ENCODE measurements at regions not wholly inside any gene's neighbourhood (a gene's known extent, or its start where the extent isn't known, plus 50 kb on each side); places are given as distances from the start of the nearest gene placed in this dataset.

DNA sequence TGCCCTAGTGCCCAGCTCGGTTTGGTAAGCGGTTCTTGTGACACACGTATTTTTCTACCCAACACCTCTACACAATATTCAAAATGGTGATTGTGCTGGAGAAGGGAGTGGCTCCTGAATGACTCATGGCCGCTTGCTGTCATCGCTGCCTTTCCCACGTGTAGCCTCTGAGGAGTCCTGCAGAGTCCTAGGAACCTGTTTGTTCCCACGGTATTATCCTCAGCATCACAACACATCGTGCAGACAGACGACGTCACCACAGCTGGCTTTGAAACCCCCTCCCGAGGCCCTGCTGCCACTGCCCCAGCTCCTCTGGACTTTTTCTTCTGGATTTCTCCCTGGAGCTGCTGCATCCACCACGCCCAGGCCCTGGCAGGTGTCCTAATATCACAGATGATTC lies 353.5 kb downstream of the SMOC2 start:
- no peak overlapping the region for H3K4me3 ChIP-seq (ENCODE audit: low read length)
- TF ChIP-seq ZNF274 (IDR thresholded peaks at IDR 0.05; ENCODE audit: low read depth, low read length): no peak

DNA sequence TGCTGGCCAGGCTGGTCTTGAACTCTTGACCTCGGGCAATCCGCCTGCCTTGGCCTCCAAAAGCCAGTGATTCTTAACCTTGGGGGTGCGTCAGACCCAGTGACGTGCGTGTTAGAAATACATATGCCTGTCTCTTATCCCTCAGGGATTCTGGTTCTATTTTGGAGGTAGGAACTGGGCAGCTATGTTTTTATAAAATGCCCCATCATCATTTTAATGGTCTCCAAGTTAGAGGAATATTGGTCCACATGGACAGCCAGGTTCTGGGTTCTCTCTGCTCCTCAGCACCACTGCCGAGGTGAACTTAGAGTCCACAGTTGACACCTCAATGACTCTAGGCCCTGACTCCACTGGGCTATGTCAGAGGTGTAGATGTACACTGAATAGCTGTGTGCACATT lies 352.7 kb downstream of the SMOC2 start:
- no peak for TF ChIP-seq ZNF274 (IDR thresholded peaks at IDR 0.05; ENCODE audit: low read depth, low read length)
- no peak overlapping the region for H3K4me3 ChIP-seq (ENCODE audit: low read length)

DNA sequence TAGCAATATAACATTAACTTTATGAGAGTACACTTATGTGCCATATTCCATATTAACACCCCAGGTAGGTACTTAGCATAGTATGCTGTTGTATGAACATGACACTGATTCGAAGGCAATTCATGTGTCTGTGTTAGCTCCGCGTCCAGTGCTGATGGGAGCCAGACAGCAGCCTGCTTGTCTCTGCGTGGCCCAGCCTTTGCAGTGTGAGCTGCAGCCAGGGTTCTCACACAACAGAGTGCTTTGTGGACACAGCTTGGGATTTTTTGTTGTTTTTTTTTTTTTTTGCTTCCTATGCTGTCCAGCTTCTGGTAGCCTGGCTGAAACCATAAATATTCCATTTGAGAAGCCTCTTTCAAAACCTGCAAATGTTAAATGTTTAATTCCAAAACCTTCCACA lies 350.9 kb downstream of the SMOC2 start:
- no peak overlapping the region for H3K4me3 ChIP-seq (ENCODE audit: low read length)
- TF ChIP-seq ZNF274 (IDR thresholded peaks at IDR 0.05; ENCODE audit: low read depth, low read length): no peak

DNA sequence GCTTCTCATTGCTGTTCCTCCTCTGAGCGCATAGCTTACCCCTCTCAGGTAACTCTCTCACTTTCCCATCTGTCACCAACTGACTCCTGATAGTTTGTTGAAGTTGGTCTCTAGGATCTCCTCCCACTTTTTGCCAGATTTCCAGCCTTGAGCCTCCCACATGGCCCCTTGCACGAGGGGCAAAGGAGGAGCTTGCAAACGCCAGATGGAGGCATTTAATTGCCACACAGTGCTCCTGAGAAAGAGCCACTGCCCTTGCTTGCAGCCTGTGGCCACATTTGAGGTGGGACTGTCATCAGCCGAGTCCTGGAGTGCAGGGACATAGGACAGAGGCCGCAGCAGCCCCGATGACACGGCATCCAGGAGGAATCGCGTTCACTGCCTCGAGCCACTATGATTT lies 348.7 kb downstream of the SMOC2 start:
- H3K4me3 ChIP-seq (ENCODE audit: low read length): no peak overlapping the region
- TF ChIP-seq ZNF274 (IDR thresholded peaks at IDR 0.05; ENCODE audit: low read depth, low read length): no peak

DNA sequence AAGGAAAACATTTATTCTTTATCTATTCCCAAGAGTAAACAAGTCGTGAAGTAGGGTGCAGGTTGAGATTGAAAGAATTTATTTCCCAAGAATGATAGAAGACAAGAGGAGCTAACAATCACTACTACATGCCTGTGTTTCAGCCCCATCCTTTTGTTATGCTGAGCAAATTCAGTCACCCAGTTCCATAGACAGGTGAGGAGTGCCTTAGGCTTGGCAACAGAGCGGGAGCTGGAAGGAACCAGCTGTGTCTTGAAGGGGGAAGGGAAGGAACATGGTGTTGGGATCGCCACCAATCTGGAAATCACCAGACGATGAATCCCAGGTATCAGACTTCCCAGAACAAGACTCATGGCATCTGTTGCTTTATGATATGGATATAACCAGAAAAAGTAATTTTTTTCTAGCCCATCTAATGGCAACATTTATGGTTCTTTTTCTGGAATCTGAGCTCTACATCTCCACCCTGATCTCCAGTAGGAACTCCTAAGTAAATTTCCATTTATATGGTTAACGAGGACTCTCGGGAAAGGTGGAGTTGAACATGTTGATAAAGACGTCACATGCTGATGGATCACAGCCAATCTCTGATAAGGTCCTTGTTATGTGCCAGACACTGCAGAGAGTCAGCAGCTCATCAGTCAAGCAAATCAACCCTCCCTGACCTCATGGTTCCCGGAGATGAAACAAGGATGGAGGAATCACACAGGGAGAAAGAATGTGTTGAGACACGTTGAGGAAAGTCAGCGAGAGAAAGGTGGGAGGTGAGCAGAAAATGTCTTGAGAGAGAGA lies 344.9 kb downstream of the SMOC2 start:
- no peak for TF ChIP-seq ZNF274 (IDR thresholded peaks at IDR 0.05; ENCODE audit: low read depth, low read length)
- H3K4me3 ChIP-seq (ENCODE audit: low read length): no peak overlapping the region

DNA sequence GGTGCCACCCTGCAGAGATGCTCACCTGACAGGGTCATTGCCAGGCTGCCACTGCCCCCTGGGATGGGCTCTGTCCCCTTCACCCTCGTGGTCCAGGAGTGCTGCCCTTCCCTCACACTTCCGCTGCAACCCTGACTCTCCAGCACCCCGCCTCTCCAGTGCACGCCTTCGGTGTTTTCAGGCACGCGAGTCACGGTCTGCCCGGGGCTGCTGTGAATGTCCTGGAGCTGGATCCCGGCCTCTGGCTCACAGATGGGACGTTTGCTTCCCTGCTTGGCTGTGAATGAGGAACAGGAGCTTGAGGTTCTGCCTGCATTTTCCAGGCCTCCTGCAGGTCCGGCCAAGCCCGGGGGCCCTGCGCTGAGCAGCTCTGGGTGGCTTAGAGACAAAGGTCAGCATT lies 343.4 kb downstream of the SMOC2 start:
- no peak overlapping the region for H3K4me3 ChIP-seq (ENCODE audit: low read length)
- TF ChIP-seq ZNF274 (IDR thresholded peaks at IDR 0.05; ENCODE audit: low read depth, low read length): no peak

DNA sequence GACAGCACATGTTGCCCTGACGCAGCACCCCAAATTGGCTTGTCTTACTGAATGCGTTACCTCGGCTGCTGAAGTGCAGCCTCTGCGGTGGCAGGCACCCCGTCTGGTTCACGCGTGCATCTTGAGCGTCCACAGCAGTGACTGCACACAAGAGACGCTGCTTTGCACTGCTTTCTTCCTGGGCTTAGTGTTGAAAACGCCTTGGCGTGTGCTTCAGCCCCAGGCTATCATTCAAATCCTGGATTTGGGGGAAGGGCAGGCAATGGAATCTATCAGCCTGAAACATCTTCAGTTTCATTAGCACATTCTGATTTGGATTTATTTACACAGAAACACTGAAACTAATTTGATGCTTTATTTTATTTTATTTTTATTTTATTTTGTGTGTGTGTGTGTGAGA lies 342.7 kb downstream of the SMOC2 start:
- TF ChIP-seq ZNF274 (IDR thresholded peaks at IDR 0.05; ENCODE audit: low read depth, low read length): no peak
- no peak overlapping the region for H3K4me3 ChIP-seq (ENCODE audit: low read length)

DNA sequence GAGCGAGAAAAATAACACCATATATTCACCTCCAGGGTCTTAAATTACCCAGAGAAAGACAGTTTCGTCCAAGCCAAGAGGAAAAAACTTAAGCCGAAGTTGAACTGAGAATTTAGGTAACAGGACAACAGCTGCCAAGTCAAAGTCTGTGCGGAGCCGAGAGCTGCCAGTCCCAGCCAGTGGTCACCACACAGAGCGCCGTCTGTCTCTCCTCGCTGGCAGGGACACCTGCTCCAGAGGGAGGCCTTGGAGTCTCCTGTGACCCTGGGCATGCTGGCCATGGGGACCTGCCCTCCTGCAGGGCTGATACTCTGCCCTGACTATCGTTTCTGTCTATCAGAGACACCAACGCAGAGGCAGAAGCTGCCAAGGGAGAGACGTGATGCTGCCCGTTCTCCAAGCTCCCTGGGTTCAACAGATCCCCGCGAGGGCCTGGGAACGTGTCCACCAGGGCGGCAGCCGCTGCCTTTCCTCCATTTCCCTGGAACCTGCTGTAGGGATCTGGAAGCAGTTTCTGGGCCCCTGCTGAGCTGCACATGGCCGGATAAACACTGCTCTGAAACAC lies 341.3 kb downstream of the SMOC2 start:
- TF ChIP-seq ZNF274 (IDR thresholded peaks at IDR 0.05; ENCODE audit: low read depth, low read length): no peak
- H3K4me3 ChIP-seq (ENCODE audit: low read length): no peak overlapping the region

DNA sequence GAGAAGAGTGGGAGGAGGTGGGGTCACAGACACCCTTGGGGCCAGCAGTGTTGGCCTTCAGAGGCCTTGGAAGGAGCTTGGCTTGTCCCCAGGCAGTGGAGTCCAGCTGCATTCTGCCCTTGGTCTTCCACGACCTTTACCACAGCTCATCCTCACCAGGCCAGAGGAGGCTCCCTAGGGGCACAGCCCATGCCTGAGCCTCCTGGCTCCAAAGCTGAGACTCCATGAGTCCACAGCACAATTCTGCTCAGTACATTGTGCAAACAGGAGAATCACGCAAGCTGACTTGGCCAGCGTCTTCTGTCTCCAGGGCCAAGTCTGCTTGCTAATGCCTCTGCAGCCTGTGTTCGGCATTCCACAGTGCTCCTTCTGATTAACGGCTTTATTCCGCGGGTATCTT lies 337.2 kb downstream of the SMOC2 start:
- no peak overlapping the region for H3K4me3 ChIP-seq (ENCODE audit: low read length)
- TF ChIP-seq ZNF274 (IDR thresholded peaks at IDR 0.05; ENCODE audit: low read depth, low read length): no peak

DNA sequence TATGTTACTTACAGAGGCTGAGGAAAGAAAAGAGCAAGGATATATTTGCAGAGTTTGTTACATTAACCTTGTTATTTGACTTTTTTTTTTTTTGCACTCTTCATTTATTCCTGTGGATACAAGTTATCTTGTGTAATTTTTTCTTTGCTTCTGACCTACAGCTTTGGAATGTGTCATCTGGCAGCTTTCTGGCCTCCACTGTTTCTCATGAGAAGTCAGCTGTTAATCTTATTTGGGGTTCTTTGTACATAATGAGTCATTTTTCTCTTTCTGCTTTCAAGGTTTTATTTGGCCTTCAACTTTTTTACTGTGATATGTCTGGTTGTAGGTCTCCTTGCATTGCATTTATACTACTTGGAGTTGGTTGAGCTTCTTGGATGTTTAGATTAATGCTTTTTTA lies 333.4 kb downstream of the SMOC2 start:
- H3K4me3 ChIP-seq (ENCODE audit: low read length): no peak overlapping the region
- no peak for TF ChIP-seq ZNF274 (IDR thresholded peaks at IDR 0.05; ENCODE audit: low read depth, low read length)

DNA sequence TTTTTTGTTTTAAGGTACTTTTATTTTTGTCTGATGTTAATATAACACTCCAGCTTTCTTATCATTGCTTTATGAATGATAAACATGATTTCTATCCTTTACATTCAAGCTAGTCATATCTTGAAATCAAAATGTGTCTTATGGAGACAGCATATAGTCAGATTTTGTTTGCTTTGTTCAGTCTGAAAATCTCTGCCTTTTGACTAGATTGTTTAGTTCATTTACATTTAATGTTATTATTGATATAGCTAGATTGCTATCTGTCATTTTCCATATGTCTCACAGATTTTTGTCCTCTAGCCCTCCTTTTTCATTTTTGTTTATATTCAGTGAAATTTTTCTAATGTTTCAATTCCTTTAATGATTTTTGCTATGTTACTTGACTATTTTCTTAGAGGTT lies 332.8 kb downstream of the SMOC2 start:
- no peak for TF ChIP-seq ZNF274 (IDR thresholded peaks at IDR 0.05; ENCODE audit: low read depth, low read length)
- H3K4me3 ChIP-seq (ENCODE audit: low read length): no peak overlapping the region

DNA sequence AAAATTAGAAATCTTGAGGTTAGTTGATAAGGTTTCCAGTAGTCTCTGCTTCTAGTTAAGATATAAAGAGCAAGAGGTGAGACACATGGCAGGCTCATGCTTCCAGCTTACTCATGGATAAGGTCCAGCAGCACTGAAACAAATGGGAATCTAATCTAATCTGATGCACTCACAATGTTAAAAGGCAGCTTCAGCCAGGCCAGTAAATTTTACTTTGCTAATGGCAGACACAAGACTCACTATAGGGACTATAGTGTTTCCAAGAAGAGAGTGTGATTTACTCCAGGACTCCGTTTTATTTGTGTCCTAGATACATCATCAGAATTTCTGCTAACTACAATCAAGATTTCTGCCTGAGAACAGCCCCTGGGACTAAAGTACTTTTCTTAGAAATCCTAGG lies 324.8 kb downstream of the SMOC2 start:
- TF ChIP-seq ZNF274 (IDR thresholded peaks at IDR 0.05; ENCODE audit: low read depth, low read length): no peak
- no peak overlapping the region for H3K4me3 ChIP-seq (ENCODE audit: low read length)

DNA sequence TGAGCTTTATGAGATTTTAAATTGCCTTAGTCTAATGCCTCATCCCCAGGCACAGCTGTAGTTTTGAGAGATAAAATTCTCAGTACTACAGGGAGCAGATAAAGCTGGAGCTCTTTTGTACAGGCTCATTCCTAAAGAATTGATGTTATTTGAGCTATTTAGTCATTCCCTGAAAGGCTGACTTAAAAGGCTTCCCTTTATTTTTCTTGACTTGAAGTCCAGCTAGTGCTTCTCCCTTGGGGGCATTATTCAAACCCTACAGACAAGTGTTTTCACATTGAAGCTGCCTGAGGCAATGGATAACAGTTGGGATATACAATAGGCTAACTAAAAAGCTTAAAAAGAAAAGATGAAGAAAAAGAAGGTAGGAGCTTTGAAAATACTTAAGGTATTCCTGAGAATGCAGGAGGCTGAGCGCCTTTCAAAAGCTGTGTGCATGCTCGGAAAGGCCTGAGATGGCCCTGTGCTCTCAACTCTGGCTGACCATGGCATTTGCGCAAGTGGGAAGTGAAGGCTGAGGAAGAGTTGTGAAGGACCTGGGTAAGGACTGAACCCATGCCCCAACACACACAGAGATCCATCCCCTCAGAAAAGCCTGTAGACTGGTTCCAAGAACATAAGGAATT lies 315.1 kb downstream of the SMOC2 start:
- no peak for TF ChIP-seq ZNF274 (IDR thresholded peaks at IDR 0.05; ENCODE audit: low read depth, low read length)
- no peak overlapping the region for H3K4me3 ChIP-seq (ENCODE audit: low read length)

DNA sequence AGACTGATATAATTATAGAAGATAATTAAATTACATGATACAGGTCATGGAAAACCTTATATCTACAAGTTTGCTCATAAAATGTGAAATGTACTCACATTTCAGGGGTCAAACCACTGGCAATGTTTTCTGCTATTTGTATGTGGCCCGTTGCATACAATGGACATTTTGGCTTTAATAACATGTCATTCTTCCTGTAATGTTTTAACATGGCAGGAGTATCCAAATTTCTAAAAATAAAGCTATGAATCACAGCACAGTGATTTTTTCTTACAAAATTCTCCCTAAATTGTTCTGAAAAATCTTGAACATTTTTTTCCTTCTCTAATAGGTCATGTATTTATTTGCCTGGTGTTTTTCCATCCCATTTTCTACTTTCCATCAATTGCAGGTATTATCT lies 305.7 kb downstream of the SMOC2 start:
- H3K4me3 ChIP-seq (ENCODE audit: low read length): no peak overlapping the region
- TF ChIP-seq ZNF274 (IDR thresholded peaks at IDR 0.05; ENCODE audit: low read depth, low read length): no peak

DNA sequence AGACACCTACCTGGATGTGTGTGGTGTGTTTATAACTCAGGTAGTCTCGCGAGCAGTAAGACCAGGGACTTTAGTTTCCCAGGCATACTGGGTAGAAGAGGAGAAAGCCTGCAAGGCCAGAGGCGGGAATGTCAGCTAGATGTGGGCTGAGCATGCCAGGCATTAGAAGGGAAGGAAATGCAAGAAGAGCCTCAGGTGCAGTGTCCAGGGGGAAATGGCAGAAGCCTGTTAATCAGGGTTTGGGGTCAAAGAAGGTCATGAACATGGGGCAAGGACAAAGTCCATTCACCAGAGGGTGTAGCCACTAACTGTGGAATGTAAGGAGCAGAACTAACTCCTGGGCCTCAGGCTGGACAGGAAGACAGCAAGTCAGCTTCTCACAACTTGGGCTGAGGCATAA lies 305.0 kb downstream of the SMOC2 start:
- no peak overlapping the region for H3K4me3 ChIP-seq (ENCODE audit: low read length)
- no peak for TF ChIP-seq ZNF274 (IDR thresholded peaks at IDR 0.05; ENCODE audit: low read depth, low read length)
